OCI-LY7 (cell line): ENCODE measurements at regions not wholly inside any gene's neighbourhood (a gene's known extent, or its start where the extent isn't known, plus 50 kb on each side); places are given as distances from the start of the nearest gene placed in this dataset.

ENCODE experiments used
- BruUV-seq: library from RNA; stranded (reverse); fragments of 400-500 nt; replicated peaks from 2 replicates; lab custom pipeline; 2021; lab: Mats Ljungman, UMichigan
- CTCF ChIA-PET: fragments of 300-600 bp; sonication (Branson Sonifier 250); formaldehyde crosslinking; loops from one replicate; lab custom pipeline; 2022; ENCODE audit warnings: antibody characterized with exemption; ENCODE audit not compliant: unreplicated experiment; lab: Charles Lee
- POLR2A ChIA-PET: fragments of 300-600 bp; sonication (Branson Sonifier 250); formaldehyde crosslinking; loops from one replicate; lab custom pipeline; 2022; ENCODE audit warnings: antibody characterized with exemption; lab: Charles Lee
- DNase-seq: peaks from one replicate; pipeline ENCODE4 v3.0.0-alpha.2; 2015; ENCODE audit warnings: low spot score
- H2AFZ ChIP-seq: fragments of 200-600 bp; sonication (generic), shearing (Covaris generic); 2 replicates; pipeline ENCODE4 v1.6.1; 2014; ENCODE audit warnings: mild to moderate bottlenecking, antibody characterized with exemption, low read length, moderate library complexity
- H3K27ac ChIP-seq: fragments of 200-600 bp; sonication (generic); 2 replicates; pipeline ENCODE4 v1.5.1; 2014; ENCODE audit warnings: mixed run types, low read depth, mild to moderate bottlenecking, moderate library complexity, low read length, inconsistent platforms; ENCODE audit not compliant: poor library complexity, severe bottlenecking
- H3K36me3 ChIP-seq: fragments of 200-600 bp; sonication (generic); 2 replicates; pipeline ENCODE4 v1.6.1; 2014; ENCODE audit warnings: mild to moderate bottlenecking, antibody characterized with exemption, low read length, moderate library complexity, mixed read lengths; ENCODE audit not compliant: insufficient read depth
- H3K4me1 ChIP-seq: fragments of 200-600 bp; sonication (generic); 2 replicates; pipeline ENCODE4 v1.5.1; 2014; ENCODE audit warnings: mild to moderate bottlenecking, low read length; ENCODE audit not compliant: insufficient read depth, poor library complexity, severe bottlenecking
- H3K4me2 ChIP-seq: fragments of 200-600 bp; sonication (generic); 2 replicates; pipeline ENCODE4 v1.6.1; 2014; ENCODE audit warnings: mild to moderate bottlenecking, low read length
- H3K4me3 ChIP-seq: fragments of 200-600 bp; sonication (generic); 2 replicates; pipeline ENCODE4 v1.5.1; 2014; ENCODE audit warnings: mild to moderate bottlenecking, low read depth, low read length; ENCODE audit not compliant: poor library complexity, severe bottlenecking
- H3K79me2 ChIP-seq: fragments of 200-600 bp; sonication (generic); 2 replicates; pipeline ENCODE4 v1.6.1; 2016; ENCODE audit warnings: low read depth, mild to moderate bottlenecking, low read length, moderate library complexity, mixed read lengths; ENCODE audit not compliant: insufficient read depth
- H3K9me2 ChIP-seq: fragments of 200-600 bp; sonication (generic); 2 replicates; pipeline ENCODE4 v1.6.1; 2016; ENCODE audit warnings: mild to moderate bottlenecking, low read length, mixed read lengths; ENCODE audit not compliant: insufficient read depth
- H3K9me3 ChIP-seq: fragments of 200-600 bp; sonication (generic); 2 replicates; pipeline ENCODE4 v1.6.1; 2014; ENCODE audit warnings: mild to moderate bottlenecking, mixed run types, low read length, mixed read lengths
- H4K20me1 ChIP-seq: fragments of 200-600 bp; sonication (generic); 2 replicates; pipeline ENCODE4 v1.6.1; 2014; ENCODE audit warnings: mild to moderate bottlenecking, antibody characterized with exemption, low read length, moderate library complexity, mixed read lengths; ENCODE audit not compliant: insufficient read depth
- EZH2phosphoT487 ChIP-seq: fragments of 200-600 bp; sonication (generic); IDR thresholded peaks from 2 replicates; pipeline ENCODE4 v1.6.1; 2018; ENCODE audit warnings: low read depth, borderline replicate concordance, mild to moderate bottlenecking, mixed run types, antibody characterized with exemption, low read length, moderate library complexity, mixed read lengths
- intact Hi-C: fragments of 100-400 bp; cut with micrococcal nuclease; formaldehyde crosslinking; loops from one replicate; pipeline ENCODE4 v1.10.0; 2022; ENCODE audit not compliant: unreplicated experiment
- TF ChIP-seq, protein P1 (sequence below): fragments of 200-600 bp; sonication (generic); conservative IDR thresholded peaks from 2 replicates; pipeline ENCODE4 v1.5.1; 2014; ENCODE audit warnings: mild to moderate bottlenecking, antibody characterized with exemption, low read length, moderate library complexity, mixed read lengths

DNA sequence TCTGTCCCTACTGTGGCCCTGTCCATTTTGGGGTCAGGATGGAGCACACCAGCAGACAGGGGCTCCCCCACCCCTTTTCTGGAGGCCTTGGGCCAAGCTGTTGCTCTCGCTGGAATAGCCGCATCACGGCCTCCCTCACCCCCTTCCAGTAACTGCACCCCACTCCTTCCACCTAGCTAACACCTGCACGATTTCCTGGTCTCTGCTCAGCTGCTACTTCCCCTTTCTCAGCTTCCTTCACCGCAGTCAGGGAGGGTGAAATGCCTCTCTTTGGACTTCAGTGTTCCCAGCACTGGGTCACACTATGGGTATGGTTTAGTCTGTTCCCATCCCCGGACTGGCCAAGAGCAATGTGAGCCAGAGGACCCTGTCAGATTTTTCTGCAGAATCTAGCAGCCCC, 400.2 kb downstream of the MCTP2 start:
- Histone ChIP-seq H3K79me2 (no peaks in the 10 kb centered on the region), H3K4me1 (peaks cover 11% of the 10 kb centered on the region), H4K20me1 (no peaks in the 10 kb centered on the region), H3K27ac (no peak overlapping the region), H3K36me3 (no peaks in the 10 kb centered on the region), H2AFZ (no peak overlapping the region), H3K9me2 (no peaks in the 10 kb centered on the region), H3K4me3 (no peak overlapping the region), H3K4me2 (peak overlapping the region; percentile 21), H3K9me3 (no peaks in the 10 kb centered on the region)
- POLR2A ChIA-PET, result interaction anchor here (0.6 kb wide), 1 partner anchor 594 kb away, joined by 3 read pairs; no protein-coding TSS in a partner anchor
- no peak for TF ChIP-seq EZH2phosphoT487
- peak; percentile 63 for DNase-seq
- BruUV-seq, result no TSS peak
- intact Hi-C loops, result no loop called here
- CTCF ChIA-PET, result no interaction called here

DNA sequence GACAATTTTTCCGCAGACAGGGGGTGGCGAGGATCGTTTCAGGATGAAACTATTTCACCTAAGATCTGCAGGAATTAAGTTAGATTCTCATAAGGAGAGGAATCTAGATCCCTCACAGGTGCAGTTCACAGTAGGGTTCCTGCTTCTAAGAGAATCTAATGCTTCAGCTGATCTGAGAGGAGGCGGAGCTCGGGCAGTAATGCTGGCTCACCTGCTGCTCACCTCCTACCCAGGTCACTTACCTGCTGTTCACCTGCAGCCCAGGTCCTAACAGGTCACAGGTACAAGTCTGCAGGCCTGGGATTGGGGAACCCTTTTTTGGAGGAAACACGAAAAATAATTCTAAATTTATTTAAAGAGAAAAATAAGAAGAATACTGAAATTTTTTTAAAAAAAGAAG, 406.8 kb downstream of the MCTP2 start:
- Histone ChIP-seq H3K79me2 (no peaks in the 10 kb centered on the region), H3K27ac (no peak overlapping the region), H4K20me1 (no peaks in the 10 kb centered on the region), H3K36me3 (no peaks in the 10 kb centered on the region), H3K4me1 (no peaks in the 10 kb centered on the region), H3K4me2 (no peak overlapping the region), H3K9me2 (no peaks in the 10 kb centered on the region), H3K4me3 (no peak overlapping the region), H3K9me3 (no peaks in the 10 kb centered on the region), H2AFZ (no peak overlapping the region)
- intact Hi-C loops, result no loop called here
- POLR2A ChIA-PET, result interaction anchor here (0.6 kb wide), 1 partner anchor 1572 kb away, joined by 5 read pairs; no protein-coding TSS in a partner anchor
- CTCF ChIA-PET, result no interaction called here
- no peak for DNase-seq
- TF ChIP-seq, protein P1, sequence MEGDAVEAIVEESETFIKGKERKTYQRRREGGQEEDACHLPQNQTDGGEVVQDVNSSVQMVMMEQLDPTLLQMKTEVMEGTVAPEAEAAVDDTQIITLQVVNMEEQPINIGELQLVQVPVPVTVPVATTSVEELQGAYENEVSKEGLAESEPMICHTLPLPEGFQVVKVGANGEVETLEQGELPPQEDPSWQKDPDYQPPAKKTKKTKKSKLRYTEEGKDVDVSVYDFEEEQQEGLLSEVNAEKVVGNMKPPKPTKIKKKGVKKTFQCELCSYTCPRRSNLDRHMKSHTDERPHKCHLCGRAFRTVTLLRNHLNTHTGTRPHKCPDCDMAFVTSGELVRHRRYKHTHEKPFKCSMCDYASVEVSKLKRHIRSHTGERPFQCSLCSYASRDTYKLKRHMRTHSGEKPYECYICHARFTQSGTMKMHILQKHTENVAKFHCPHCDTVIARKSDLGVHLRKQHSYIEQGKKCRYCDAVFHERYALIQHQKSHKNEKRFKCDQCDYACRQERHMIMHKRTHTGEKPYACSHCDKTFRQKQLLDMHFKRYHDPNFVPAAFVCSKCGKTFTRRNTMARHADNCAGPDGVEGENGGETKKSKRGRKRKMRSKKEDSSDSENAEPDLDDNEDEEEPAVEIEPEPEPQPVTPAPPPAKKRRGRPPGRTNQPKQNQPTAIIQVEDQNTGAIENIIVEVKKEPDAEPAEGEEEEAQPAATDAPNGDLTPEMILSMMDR, result no peak
- no peak for TF ChIP-seq EZH2phosphoT487
- BruUV-seq, result no TSS peak

DNA sequence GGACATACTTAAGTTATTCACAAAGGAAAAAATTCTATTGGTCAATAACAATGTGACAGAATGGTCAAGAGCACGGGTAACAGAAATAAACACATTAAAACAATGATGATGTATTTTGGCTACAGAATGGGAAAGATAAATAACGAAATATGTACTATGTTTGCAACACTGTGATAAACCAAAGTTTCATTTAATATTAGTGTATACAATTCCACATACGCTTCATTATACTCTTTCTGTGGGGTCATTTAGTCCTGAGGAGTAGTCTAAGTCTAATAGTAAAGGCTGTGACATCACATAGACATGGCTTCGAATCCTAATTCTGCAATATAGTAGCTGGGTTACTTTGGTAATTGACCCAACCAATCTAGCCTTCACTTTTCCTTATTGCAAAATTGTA, 408.3 kb downstream of the MCTP2 start:
- no peaks in the 10 kb centered on the region for H3K9me3 ChIP-seq
- CTCF ChIA-PET, result no interaction called here
- no peak overlapping the region for H3K4me3 ChIP-seq
- H3K27ac ChIP-seq, result no peak overlapping the region
- H3K79me2 ChIP-seq, result no peaks in the 10 kb centered on the region
- no peak overlapping the region for H3K4me2 ChIP-seq
- H3K9me2 ChIP-seq, result no peaks in the 10 kb centered on the region
- intact Hi-C loops, result no loop called here
- no TSS peak for BruUV-seq
- no peak for TF ChIP-seq EZH2phosphoT487
- TF ChIP-seq, protein P1, result no peak
- POLR2A ChIA-PET, result no interaction called here
- H4K20me1 ChIP-seq, result no peaks in the 10 kb centered on the region
- no peaks in the 10 kb centered on the region for H3K4me1 ChIP-seq
- no peak for DNase-seq
- H3K36me3 ChIP-seq, result no peaks in the 10 kb centered on the region
- no peak overlapping the region for H2AFZ ChIP-seq
